ENCODE measurements at regions not wholly inside any gene's neighbourhood (a gene's known extent, or its start where the extent isn't known, plus 50 kb on each side); places are given as distances from the start of the nearest gene placed in this dataset.
A peak's percentile ranks its signal among the peaks of the same experiment; 100 is the strongest.
"Not testable (repeated sequence)": the region's sequence is repeated elsewhere in the genome, so short reads cannot be mapped to it uniquely, and the experiment has no call there.

GRCh38 chr6:47180633-47181032 is 129.1 kb downstream of the TNFRSF21 start:
- in situ Hi-C loops (cut with HindIII; ENCODE audit: low pct_unique_long_range_greater_than_20kb, low sequenced_read_pairs), result no loop called here
- TF ChIP-seq JUND (IDR thresholded peaks at IDR 0.05; ENCODE audit: low read depth), result no peak
- no peak for DNase-seq (ENCODE audit: low read depth in 1 of 2, low spot score in 1 of 2)

DNA sequence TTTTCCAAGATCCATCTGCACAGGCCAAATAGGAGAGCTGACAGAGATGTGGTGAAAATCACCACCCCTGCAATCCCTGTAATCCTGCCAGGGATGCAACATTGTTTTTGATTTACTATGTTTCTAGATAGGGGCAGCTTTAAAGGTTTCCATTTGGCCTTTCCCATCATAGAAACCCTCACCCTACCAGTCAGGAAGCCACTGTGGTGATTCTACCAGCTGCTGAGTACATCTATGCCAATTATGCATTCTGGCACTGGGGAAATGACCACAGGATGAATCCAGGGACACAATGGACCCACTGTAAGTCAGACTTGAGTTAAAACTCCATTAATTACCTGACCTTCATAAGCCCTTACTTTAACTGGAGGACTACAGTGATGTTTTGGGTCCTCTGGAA is 130.4 kb downstream of the TNFRSF21 start:
- TF ChIP-seq JUND (IDR thresholded peaks at IDR 0.05; ENCODE audit: low read depth), result no peak
- in situ Hi-C loops (cut with HindIII; ENCODE audit: low pct_unique_long_range_greater_than_20kb, low sequenced_read_pairs), result no loop called here
- DNase-seq (ENCODE audit: low read depth in 1 of 2, low spot score in 1 of 2), result no peak

- no peak for TF ChIP-seq JUND (IDR thresholded peaks at IDR 0.05; ENCODE audit: low read depth)
- DNase-seq (ENCODE audit: low read depth in 1 of 2, low spot score in 1 of 2), result no peak
- in situ Hi-C loops (cut with HindIII; ENCODE audit: low pct_unique_long_range_greater_than_20kb, low sequenced_read_pairs), result no loop called here
These were observed 133.5 kb upstream of the ADGRF1 start for GRCh38 chr6:47175656-47176055.

- no peak for TF ChIP-seq JUND (IDR thresholded peaks at IDR 0.05; ENCODE audit: low read depth)
- in situ Hi-C loops (cut with HindIII; ENCODE audit: low pct_unique_long_range_greater_than_20kb, low sequenced_read_pairs), result no loop called here
These were observed 132.4 kb upstream of the ADGRF1 start for GRCh38 chr6:47174502-47175023.

DNA sequence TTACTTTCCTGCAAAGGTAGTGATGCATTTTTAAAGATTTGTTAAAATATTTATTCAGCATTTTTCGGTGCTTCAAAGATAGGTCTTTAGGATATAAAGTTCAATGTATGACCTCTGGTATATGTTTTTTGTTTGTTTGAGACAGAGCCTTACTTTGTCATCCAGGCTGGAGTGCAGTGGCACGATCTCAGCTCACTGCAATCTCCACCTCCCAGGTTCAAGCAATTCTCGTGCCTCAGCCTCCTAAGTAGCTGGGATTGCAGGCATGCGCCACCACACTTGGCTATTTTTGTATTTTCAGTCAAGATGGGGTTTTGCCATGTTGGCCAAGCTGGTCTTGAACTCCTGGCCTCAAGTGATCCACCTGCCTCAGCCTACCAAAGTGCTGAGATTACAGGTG is 131.9 kb upstream of the ADGRF1 start:
- in situ Hi-C loops (cut with HindIII; ENCODE audit: low pct_unique_long_range_greater_than_20kb, low sequenced_read_pairs); DNase-seq (ENCODE audit: low read depth in 1 of 2, low spot score in 1 of 2): not testable (repeated sequence)

More at GRCh38 chr6:47174502-47175023, 132.4 kb upstream of the ADGRF1 start:
- no peak for DNase-seq (ENCODE audit: low read depth in 1 of 2, low spot score in 1 of 2)

DNA sequence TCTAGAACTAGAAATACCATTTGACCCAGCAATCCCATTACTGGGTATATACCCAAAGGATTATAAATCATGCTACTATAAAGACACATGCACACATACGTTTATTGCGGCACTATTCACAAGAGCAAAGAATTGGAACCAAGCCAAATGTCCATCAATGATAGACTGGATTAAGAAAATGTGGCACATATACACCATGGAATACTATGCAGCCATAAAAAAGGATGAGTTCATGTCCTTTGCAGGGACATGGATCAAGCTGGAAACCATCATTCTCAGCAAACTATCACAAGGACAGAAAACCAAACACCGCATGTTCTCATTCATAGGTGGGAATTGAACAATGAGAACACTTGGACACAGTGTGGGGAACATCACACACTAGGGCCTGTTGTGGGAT is 131.0 kb upstream of the ADGRF1 start:
- DNase-seq (ENCODE audit: low read depth in 1 of 2, low spot score in 1 of 2); in situ Hi-C loops (cut with HindIII; ENCODE audit: low pct_unique_long_range_greater_than_20kb, low sequenced_read_pairs): not testable (repeated sequence)

- DNase-seq (ENCODE audit: low read depth in 1 of 2, low spot score in 1 of 2), result no peak
- no peak for TF ChIP-seq JUND (IDR thresholded peaks at IDR 0.05; ENCODE audit: low read depth)
- in situ Hi-C loops (cut with HindIII; ENCODE audit: low pct_unique_long_range_greater_than_20kb, low sequenced_read_pairs), result no loop called here
These were observed 128.4 kb upstream of the ADGRF1 start for GRCh38 chr6:47170617-47170947.

GRCh38 chr6:47169785-47170616 is 127.9 kb upstream of the ADGRF1 start:
- TF ChIP-seq JUND (IDR thresholded peaks at IDR 0.05; ENCODE audit: low read depth), result no peak
- no peak for DNase-seq (ENCODE audit: low read depth in 1 of 2, low spot score in 1 of 2)
- in situ Hi-C loops (cut with HindIII; ENCODE audit: low pct_unique_long_range_greater_than_20kb, low sequenced_read_pairs), result no loop called here

DNA sequence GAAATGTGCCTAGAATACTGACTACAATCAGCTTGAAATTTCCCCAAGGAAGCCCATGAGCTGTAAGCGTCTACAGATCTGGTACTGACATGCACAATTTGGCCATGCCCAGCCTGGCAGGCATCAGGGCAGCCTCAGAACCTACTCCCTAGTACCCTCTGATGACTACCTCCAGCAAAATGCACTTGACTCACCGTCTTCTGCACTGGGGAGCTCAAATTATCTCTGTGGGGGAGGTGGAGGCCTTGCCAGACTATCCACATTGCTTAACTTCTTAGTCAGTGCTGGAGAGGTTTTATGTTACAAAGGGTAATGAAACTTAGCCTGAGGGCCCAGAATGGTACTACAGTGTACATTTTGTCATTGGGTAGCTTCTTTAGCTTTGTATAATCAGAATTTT is 126.0 kb upstream of the ADGRF1 start:
- TF ChIP-seq JUND (IDR thresholded peaks at IDR 0.05; ENCODE audit: low read depth), result no peak
- in situ Hi-C loops (cut with HindIII; ENCODE audit: low pct_unique_long_range_greater_than_20kb, low sequenced_read_pairs), result no loop called here
- DNase-seq (ENCODE audit: low read depth in 1 of 2, low spot score in 1 of 2), result peak in 1 of 2 experiments; percentile 67

DNA sequence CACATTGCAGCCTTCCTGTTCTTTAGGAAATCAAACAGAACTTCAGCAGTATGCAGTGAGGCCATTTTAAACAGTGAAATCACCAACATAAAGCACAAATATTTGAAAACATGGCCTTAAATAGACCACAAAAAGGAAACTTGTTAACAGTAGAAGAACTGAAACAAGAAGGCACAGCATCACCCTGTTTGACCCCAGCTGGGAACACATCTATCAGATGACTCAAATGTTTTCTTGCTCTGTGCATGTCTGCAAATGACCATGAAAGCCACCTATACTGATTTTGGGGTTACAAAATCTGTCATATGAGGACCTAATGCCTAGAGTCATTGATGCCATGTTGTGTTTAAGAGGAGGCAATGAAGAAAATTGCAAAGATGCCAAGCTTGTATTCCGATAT is 123.8 kb upstream of the ADGRF1 start:
- DNase-seq (ENCODE audit: low read depth in 1 of 2, low spot score in 1 of 2), result no peak
- TF ChIP-seq JUND (IDR thresholded peaks at IDR 0.05; ENCODE audit: low read depth), result no peak
- in situ Hi-C loops (cut with HindIII; ENCODE audit: low pct_unique_long_range_greater_than_20kb, low sequenced_read_pairs), result no loop called here

GRCh38 chr6:47164877-47165276 is 122.7 kb upstream of the ADGRF1 start:
- no peak for TF ChIP-seq JUND (IDR thresholded peaks at IDR 0.05; ENCODE audit: low read depth)
- in situ Hi-C loops (cut with HindIII; ENCODE audit: low pct_unique_long_range_greater_than_20kb, low sequenced_read_pairs), result no loop called here
- no peak for DNase-seq (ENCODE audit: low read depth in 1 of 2, low spot score in 1 of 2)

DNA sequence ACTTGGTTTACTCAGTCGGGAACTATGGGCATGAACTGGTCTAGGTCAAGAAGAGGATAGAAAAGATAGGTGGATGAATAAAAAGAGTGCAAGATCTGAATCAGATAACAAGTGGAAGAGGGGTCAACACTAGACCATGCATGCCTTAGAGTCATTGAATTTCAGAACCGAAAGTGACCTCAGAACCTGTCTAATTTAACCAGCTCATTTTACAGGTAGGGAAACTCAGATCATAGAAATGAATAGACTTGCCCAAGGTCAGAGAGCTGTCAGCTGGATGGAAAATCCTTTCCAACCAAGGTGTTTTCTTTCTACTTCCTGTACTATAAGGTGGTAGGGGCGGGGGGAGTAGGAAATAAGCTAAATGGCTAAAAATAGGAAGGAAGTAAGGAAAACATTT is 121.4 kb upstream of the ADGRF1 start:
- DNase-seq (ENCODE audit: low read depth in 1 of 2, low spot score in 1 of 2), result no peak
- in situ Hi-C loops (cut with HindIII; ENCODE audit: low pct_unique_long_range_greater_than_20kb, low sequenced_read_pairs), result no loop called here
- TF ChIP-seq JUND (IDR thresholded peaks at IDR 0.05; ENCODE audit: low read depth), result no peak

- in situ Hi-C loops (cut with HindIII; ENCODE audit: low pct_unique_long_range_greater_than_20kb, low sequenced_read_pairs), result no loop called here
- no peak for DNase-seq (ENCODE audit: low read depth in 1 of 2, low spot score in 1 of 2)
These were observed 120.7 kb upstream of the ADGRF1 start for GRCh38 chr6:47162793-47163192.

DNA sequence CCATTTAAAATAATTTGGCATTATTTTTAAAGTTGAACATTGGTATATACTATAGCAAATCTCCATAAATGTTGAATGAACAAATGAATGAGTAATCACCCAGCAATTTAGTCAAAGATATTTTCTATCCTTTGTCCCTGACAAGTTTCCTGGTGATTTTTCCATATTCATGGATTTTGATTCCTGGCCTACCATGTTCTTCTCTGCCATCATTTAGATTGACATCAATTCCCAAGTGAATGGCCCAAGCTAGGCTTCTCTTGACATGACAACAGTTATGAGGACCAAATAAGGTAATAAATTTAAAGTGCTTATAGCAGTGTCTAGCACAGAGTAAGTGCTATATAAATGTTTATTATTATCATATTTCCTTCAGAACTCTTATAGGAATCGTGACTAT is 120.1 kb upstream of the ADGRF1 start:
- TF ChIP-seq JUND (IDR thresholded peaks at IDR 0.05; ENCODE audit: low read depth), result no peak
- no peak for DNase-seq (ENCODE audit: low read depth in 1 of 2, low spot score in 1 of 2)
- in situ Hi-C loops (cut with HindIII; ENCODE audit: low pct_unique_long_range_greater_than_20kb, low sequenced_read_pairs), result no loop called here

More at GRCh38 chr6:47162793-47163192, 120.7 kb upstream of the ADGRF1 start:
- no peak for TF ChIP-seq JUND (IDR thresholded peaks at IDR 0.05; ENCODE audit: low read depth)

Measured in T47D (cell line).